ENCODE measurements at regions not wholly inside any gene's neighbourhood (a gene's known extent, or its start where the extent isn't known, plus 50 kb on each side); places are given as distances from the start of the nearest gene placed in this dataset.

DNA sequence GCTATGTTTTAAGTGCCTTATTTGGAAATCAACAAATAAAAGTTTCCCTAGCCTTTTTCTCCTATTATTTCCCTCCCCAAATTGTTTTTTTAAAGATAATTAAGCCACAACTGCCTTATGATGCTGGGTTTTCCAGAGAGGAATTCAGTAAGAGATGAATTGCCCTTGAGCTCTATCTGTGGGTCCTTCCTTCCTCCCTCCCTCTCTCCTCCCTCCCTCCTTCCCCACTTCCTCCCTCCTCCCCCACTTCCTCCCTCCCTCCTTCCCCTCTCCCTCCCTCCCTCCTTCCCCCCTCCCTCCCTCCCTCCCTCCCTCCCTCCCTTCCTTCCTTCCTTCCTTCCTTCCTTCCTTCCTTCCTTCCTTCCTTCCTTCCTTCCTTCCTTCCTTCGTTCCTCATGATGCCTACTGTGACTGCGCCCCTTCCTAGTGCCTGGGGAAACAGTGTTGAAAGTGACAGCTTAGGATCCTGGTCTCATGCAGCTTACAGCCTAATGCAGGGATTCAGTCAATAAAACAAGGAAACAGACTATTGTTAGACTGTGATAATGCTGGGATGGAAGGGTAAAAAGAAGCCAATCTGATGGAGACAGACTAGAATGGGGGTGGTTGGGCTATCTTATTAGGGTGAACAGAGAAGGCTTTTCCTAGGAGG is 1417.1 kb downstream of the AACS start:
- TF ChIP-seq CTCF (conservative IDR thresholded peaks at IDR 0.05) (no peak), EZH2 (IDR thresholded peaks at IDR 0.05; ENCODE audit: low read depth) (no peak)
